NCI-H2196 (cell line): ENCODE measurements at regions not wholly inside any gene's neighbourhood (a gene's known extent, or its start where the extent isn't known, plus 50 kb on each side); places are given as distances from the start of the nearest gene placed in this dataset.
"Not testable (repeated sequence)": the region's sequence is repeated elsewhere in the genome, so short reads cannot be mapped to it uniquely, and the experiment has no call there.

ENCODE experiments used
- DNase-seq: peaks from one replicate; lab custom pipeline; 2025; ENCODE audit not compliant: unreplicated experiment; lab: John Stamatoyannopoulos, UW

DNA sequence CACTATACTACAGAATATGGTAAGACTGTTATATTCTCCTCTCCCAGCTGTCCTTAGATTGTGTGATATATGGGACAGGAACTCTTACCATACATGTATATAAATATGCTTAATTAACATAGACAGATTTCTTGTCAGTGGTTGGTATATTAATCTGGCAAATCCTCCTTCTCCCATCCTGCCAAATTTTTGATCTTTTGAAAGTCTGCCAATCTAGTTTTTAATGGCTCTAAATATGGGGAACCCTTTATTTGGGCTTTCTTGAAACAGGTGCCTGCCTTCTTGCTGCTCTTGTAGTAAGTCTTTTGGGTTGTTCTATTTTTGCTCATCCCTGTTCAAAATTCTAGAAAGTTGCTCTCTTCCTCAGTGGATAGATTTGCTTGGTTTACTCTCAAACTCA lies 63.5 kb downstream of the SPATA31D1 start:
- no peak for DNase-seq

DNA sequence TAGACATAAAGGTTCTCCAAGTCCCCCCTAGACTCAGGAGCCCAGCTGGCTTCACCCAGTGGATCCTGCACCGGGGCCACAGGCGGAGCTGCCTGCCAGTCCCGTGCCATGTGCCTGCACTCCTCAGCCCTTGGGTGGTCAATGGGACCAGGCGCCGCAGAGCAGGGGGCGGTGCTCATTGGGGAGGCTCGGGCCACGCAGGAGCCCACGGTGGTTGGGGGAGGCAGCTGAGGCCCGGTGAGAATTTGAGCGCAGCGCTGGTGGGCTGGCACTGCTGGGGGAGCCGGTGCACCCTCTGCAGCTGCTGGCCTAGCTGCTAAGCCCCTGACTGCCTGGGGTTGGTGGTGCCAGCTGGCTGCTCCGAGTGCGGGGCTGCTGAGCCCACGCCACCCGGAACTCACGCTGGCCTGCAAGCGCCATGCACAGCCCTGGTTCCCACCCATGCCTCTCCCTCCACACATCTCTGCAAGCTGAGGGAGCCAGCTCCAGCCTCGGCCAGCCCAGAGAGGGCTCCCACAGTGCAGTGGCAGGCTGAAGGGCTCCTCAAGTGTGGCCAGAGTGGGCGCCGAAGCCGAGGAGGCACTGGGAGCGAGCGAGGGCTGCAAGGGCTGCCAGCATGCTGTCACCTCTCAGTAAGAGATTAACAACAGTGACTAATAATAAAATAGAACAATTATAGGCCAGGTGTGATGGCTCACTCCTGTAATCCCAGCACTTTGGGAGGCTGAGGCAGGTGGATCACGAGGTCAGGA lies 65.9 kb downstream of the SPATA31D1 start:
- DNase-seq, result no peak

DNA sequence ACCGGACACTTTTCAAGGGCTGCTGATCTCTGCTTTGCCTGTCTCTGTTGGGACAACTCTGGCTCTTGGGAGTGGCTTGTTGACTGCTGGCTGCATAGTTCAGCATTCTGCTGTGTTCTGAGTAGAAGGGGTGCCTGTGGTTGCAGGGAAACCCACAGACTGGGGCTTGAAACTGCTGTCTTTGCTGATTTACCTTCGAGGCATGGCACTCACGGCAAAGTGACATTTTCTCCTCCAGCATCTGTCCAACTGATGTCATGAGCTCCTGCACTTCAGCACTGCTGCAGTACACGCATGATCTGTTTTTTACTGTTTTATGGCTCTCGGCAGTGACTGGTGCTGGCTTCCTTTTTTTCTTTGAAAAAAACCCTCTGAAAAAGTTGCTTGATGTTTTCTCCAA lies 69.2 kb downstream of the SPATA31D1 start:
- no peak for DNase-seq

DNA sequence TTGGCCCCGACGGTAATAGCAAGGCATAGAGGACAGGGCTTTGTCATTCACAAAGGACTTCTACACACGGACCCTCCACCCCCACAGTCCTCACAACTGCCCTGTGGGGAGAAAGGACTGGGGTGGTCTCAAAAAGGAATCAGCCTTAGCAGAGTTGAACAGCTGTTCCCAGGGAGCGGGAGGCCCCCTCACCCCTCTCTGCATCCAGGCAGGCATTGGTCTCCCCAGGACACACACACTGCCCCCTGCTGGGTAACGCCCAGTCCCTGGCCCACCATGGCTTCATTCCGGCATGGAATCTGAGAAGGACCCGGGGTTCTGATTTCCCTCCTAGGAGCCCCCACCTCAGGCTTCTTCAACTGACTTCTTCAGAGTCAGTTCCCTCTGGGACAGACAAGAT lies 73.2 kb downstream of the SPATA31D1 start:
- DNase-seq, result not testable (repeated sequence)

DNA sequence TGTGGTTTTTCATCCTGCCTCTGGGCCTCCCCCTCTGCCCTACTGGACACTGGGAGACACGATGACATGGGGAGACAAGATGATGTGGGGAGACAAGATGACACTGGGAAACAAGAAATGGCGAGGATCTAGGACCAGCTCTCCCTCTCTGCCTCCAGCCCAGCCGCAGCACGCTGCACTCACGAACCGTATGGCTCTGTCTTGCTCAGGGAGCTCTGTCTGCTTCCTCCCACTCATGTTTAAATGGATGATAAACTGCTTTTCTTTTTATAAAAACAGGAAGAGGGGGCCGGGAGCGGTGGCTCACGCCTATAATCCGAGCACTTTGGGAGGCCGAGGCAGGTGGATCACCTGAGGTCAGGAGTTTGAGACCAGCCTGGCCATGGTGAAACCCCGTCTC lies 73.7 kb downstream of the SPATA31D1 start:
- DNase-seq, result no peak

DNA sequence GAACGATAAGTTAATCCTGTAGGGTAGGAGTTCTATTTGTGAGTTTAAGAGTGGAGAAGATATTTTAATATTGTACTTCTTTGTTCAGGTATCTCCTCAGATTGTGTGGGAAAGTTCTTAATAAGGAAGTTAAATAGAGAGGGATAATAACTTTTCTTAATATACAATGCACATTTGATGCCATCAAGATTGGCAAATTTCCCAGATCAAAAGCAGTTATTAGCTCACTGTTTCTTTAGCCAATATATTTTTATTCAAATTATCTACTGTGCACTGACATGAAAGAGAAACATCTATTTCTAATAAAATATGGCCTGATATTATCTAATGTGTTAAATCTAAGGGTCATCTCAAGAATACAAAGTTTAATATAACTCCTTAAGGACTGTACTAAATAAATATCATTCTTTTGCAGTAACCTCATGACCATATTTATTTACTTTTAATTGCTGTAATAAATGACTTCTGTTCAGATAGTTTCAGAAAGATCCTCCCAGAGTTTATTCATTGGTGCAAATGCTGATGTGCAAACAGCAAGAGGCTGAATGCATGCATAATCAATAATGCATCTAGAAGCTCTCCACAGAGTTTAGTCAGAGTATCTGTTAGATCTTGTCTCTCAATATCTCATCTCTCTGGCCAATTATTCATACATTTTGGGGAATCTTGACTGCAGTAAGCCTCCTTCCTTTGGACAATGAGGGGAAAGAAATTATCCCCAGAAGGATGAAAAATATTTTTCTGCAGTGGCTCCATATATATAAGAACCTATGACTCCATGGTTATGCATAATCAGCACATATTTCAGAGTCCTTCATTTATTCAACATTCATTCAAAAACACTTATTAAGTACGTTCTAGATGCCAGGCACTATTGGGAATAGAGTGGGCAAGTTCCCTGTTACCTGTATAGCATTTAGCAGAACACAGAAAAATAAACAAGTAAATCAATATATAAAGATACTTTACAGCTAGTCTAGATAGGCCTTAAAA lies 85.3 kb downstream of the SPATA31D1 start:
- DNase-seq, result no peak

DNA sequence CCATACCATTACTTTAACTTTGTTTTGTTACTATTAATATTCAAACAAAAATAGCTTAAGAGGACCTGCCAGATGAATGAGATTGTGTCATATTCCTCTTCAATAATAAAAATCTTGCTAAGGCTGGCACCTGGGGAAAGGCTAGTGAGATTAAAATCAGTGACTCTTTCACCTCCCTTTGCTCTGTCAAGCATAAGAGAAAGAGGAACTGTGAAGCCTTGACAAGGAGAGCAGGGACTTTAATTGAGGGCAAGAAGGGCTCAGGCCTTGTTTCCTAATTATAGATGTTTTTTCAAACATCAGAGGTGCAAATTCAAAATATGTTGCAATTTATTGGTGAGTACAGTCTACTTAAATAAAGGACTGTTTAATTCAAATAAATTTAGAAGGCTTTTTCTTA lies 91.7 kb downstream of the SPATA31D1 start:
- DNase-seq, result no peak

DNA sequence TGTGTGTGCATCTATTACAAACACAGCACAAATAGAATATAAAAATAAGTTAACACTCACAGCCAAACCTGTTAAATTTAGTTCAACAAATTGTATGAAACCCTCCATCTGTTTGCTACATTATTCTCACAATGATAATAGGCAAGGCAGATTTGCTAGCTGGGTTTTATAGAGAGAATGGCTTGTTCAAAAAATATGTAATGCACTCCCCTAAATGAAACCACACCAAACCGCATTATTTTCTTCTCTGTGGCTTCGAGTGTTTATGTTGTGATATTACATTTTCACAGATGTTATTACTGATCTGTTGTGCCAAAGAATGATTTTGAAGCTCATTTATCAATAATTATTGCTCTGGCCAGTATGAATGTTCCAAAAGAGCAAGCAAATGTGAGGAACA lies 92.9 kb downstream of the SPATA31D1 start:
- no peak for DNase-seq

DNA sequence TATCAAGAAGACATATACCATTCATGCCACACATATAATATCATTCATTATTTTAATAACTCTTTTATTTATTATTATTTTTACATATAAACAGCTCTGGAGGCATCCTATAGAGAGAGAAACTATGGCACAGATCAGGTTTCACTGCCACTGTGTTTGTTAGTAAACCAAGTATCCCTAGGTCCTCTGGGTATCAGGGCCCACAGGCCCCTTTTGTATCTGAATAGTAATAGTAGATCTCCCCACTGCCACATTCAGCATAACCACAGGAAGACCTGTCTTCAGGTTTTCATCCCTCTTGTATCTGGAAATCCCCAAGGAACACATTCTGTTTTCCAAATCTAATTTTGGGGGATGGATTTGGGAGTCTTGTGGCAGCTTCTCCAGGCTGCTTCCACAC lies 94.0 kb downstream of the SPATA31D1 start:
- no peak for DNase-seq

DNA sequence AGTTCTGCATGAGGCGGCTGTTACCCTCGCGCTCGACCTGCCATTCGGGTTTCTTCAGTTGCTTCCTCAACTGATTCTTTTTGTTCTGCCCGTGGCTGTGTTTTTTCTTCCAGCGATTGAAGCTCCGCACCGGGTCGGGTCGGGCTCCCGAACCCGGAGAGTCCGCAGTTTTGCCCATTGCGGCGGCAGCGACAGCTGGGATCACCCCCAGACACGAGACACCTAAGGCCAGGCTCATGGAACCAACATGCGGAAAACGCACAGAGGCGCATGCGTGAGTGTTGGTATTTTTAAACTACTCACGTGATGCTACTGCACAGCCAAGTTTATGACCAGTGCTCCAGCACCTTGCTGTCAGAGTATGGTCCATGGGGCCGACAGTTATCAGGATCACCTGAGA lies 100.0 kb downstream of the SPATA31D1 start:
- DNase-seq, result no peak

DNA sequence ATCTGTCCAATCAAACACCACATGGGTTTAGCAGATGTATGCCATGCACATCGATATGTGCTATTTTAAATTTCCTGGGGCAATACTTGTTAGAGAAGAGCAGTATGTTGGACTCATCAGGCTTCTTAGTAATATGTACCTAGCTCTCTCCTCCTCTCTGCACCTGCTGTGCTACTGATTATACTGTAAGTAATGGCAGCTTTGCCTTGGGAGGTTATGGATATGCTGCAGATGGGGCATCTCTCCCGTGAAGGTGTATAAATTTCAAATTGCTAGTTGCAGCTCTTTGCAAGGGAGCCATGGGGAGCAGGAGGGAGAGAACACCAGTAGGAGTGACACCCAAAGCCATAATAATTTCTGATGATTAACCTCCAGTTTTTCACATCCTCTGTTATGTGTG lies 101.5 kb downstream of the SPATA31D1 start:
- no peak for DNase-seq

DNA sequence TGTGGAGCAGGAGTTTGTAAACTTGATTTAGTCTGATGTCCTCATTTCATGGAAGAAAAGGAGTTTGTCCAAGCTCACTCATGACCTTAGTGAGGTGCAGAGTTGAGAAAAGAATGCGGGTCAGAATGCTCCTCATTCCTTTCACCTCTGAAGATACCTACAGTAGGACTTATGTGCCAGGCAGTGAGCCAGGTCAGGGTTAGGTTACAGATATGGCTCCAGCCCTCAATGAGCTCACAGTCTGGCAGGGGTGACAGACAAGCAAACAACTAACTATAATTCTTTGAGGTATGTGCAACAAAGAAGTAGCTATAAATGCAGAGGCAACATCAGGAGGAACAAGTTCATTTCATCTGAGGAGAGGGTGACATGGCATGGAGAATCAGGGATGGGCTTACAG lies 102.5 kb downstream of the SPATA31D1 start:
- DNase-seq, result peak; percentile 16

DNA sequence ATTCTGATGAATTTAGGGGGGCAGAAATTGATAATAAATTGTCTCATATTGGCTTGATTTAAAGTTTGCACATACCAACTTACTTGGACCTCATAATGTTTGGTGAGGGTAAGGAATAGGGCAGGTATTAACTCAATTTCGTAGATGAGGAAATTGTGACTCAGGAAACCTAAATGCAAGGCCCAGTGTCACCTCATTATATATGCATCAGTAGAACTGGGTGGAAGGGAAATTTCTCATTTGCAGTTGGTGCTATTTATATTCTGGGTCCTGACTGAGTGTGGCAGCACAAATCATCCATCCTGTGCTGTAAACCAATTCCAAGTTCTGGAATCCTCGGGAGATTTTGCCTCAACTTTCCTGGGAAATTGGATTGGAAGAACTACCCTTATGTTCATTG lies 103.0 kb downstream of the SPATA31D1 start:
- DNase-seq, result no peak

DNA sequence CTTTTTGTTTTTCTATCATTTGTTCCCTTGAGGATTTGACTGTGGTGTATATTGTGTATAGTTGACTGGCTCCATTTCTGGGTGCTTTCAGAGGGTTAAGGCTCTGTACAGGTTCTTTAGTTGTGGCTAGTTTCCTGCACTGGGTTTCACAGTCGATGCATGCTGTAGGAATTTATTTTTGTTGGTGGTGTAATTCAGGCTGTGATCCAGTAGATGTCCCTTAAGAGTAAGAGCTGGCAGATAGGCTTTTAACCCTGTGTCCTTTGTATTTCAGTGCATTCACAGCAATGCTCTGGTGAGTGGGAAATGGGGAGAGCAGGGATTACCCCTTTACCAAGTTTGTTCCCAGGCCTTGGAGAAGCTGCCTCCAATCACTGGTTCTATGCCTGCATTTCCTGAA lies 112.9 kb downstream of the SPATA31D1 start:
- DNase-seq, result no peak

DNA sequence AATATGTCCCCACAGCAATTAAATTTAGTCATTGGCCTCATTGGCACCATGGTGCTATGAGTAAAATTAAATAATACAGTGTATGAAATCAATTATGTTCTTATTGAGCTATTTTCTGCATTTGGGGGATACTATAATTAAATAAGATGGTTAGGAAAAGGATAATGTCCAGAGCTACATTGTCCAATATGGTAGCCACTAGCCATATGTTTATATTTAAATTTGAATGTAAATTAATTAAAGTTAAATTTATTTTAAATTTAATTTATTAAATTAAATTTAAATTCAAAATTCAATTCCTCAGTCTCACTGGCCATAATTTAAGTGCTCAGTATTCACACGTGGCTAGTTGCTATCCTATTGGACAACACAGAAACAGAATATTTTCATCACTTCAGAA lies 115.7 kb downstream of the SPATA31D1 start:
- DNase-seq, result no peak

DNA sequence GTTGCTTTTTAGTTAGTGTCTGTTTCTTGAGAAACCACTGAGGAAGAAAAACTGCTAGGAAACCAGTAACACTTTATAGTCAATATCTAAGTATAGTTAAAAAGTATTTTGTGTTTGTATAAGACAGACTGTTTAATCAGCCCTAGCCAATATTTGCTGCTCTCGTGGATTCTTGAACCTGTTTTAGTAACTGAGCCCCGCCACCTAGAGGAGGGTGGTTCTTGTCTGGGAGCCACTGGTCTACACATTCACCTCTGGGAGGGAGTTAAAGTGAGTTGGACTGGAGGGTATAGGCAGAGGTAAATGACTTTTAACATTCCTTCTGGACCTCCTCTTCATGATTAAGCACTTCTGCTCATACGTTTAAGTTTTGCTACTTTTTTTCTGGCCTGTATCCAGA lies 117.2 kb downstream of the SPATA31D1 start:
- no peak for DNase-seq

DNA sequence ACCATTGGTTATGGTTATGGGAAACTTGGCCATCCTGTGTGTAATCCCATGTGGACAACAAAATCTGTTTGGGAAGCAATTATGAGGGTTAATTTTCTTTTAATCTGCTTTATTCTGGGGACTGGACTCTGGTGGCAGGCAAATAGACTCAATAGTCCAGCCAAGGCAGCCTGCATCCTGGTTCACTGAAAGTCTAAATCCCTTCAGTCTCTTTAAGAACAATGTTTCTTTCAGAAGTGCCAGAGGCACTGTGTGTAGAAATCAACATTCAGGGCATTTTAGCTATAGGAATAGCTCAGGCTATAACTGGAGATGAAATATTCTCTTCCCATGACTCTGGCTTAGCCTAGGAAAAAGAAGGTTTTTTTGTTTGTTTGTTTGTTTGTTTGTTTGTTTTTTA lies 118.0 kb downstream of the SPATA31D1 start:
- DNase-seq, result no peak

DNA sequence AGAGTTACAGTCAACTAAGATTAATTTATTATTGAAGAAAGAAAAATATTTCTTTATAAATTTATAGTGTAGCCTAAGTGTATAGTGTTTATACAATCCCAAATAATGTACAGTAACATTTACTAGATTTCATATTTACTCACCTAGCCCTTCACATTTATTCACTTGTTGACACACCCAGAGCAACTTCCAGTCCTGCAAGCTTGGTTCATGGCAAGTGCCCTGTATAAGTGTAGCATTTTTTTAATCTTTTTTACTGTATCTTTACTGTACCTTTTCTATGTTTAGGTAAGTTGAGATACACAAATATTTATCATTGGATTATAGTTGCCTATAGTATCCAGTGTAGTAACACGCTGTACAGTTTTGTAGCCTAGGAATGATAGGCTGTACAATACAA lies 119.9 kb downstream of the SPATA31D1 start:
- no peak for DNase-seq

DNA sequence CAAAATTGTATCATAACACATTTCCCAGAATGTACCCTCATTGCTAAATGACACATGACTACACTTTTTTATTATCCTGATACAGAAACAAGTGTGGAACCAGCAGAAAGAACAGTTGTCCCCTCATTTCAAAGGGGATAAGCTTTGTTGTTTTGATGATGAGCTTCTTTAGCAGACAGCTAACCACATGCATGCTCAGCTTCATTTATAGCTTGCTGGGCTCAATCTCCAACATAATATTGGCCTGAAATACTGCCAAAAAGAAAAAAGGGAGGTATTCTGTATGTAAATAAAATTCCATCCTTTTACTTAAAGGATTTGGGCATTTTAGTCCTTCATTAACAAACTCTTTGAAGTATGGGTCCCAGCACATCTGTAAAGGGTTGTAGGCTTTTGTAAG lies 120.4 kb downstream of the SPATA31D1 start:
- DNase-seq, result no peak

DNA sequence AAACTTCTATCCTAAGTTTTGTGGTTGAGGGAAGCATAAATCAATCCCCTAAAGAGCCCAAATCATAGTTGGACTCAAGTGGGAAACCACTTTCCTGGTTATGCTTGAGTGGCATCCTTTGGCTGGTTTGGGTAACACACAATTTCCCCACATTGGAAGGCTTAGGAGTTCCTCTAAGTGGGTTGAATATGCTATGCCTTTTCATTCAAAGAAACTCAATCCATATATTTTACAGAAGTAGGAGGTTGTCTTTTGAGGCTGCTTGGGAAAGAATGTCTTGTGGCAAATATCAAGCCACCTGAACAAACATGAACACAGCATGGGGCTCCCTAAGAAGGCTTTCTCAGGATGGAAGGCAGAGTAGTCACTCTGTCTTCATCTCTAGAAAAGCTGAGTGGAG lies 121.1 kb downstream of the SPATA31D1 start:
- no peak for DNase-seq

DNA sequence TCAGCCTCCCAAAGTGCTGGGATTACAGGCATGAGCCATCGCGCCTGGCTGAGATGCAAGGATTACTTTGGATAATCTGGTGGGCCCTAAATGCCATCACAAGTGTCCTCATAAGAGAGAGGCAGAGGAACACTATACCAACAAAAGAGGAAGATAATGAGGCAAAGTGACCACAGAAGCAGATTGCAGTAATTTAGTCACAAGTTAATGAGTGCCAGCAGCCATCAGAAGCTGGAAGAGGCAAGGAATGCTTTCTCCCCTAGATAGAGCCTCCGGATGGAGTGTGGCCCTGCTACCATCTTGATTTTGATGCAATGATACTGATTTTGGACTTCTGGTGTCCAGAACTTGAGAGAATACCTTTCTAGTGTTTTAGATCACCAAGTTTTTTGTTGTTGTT lies 122.3 kb downstream of the SPATA31D1 start:
- no peak for DNase-seq

DNA sequence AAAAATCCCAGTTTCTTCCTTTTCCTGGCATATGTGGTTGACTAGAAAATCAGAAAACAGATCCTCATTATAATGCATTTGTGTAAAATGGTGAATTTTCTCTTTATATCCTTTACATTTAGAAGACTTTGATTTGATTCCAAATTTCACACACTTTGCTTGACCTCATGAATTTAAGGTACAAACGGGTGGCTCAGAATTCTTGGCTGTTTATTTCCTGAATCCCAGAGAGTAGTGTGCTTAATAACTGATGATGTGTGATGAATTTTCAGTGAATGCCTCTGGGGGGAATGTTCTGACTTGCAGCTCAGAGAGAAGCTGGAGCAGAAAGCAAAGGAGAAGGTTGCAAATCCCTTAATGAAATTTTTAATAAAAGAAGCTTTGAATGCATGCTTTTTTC lies 126.8 kb downstream of the SPATA31D1 start:
- no peak for DNase-seq
